ENCODE measurements at regions not wholly inside any gene's neighbourhood (a gene's known extent, or its start where the extent isn't known, plus 50 kb on each side); places are given as distances from the start of the nearest gene placed in this dataset.

GRCh38 chr10:7102557-7103349 lies 308.1 kb downstream of the SFMBT2 start:
- TF ChIP-seq TAF1 (IDR thresholded peaks at IDR 0.05; ENCODE audit: low read depth), result no peak
- no peak for TF ChIP-seq RAD21 (IDR thresholded peaks at IDR 0.05; ENCODE audit: low read depth)
- TF ChIP-seq MAX (IDR thresholded peaks at IDR 0.05), result no peak
- TF ChIP-seq REST (IDR thresholded peaks at IDR 0.05; ENCODE audit: low read depth), result no peak
- TF ChIP-seq EP300 (IDR thresholded peaks at IDR 0.05; ENCODE audit: borderline replicate concordance), result no peak
- TF ChIP-seq YY1 (IDR thresholded peaks at IDR 0.05; ENCODE audit: low read depth), result no peak
- TF ChIP-seq TCF12 (IDR thresholded peaks at IDR 0.05; ENCODE audit: low read depth), result no peak
- no peak for TF ChIP-seq FOXM1 (IDR thresholded peaks at IDR 0.05; ENCODE audit: borderline replicate concordance, low read depth)
- no peak for TF ChIP-seq CREB1 (IDR thresholded peaks at IDR 0.05; ENCODE audit: low read depth)

Data from Ishikawa (cell line).